ENCODE measurements at regions not wholly inside any gene's neighbourhood (a gene's known extent, or its start where the extent isn't known, plus 50 kb on each side); places are given as distances from the start of the nearest gene placed in this dataset.
"Not testable (repeated sequence)": the region's sequence is repeated elsewhere in the genome, so short reads cannot be mapped to it uniquely, and the experiment has no call there.

- not testable (repeated sequence) for TF ChIP-seq CTCF (IDR thresholded peaks at IDR 0.05 in 8 of 11, conservative IDR thresholded peaks at IDR 0.05 in 3 of 11); POLR2A (IDR thresholded peaks at IDR 0.05); POLR2AphosphoS5 (IDR thresholded peaks at IDR 0.05)
Observed at GRCh38 chr9:41648564-41648963, 459.4 kb upstream of the ZNG1F start.

Measured in spleen (tissue), 7 donors.